H1 (cell line): ENCODE measurements at regions not wholly inside any gene's neighbourhood (a gene's known extent, or its start where the extent isn't known, plus 50 kb on each side); places are given as distances from the start of the nearest gene placed in this dataset.

Experiments
- CTCF ChIA-PET: fragments of 300-600 bp; sonication (Branson Sonifier 250); formaldehyde crosslinking; loops from one replicate; lab custom pipeline; 2021; ENCODE audit not compliant: partially characterized antibody; lab: Charles Lee
- POLR2A ChIA-PET: fragments of 300-600 bp; sonication (Branson Sonifier 250); formaldehyde crosslinking; loops from one replicate; lab custom pipeline; 2021; ENCODE audit warnings: inconsistent platforms; ENCODE audit not compliant: partially characterized antibody; lab: Charles Lee
- DNase-seq, 2 experiments: peaks; one replicate each; pipeline versions ENCODE4 v3.0.0 to v3.0.0-alpha.2; 2010 to 2022; ENCODE audit warnings: low spot score in 2 of 2, low read depth in 1 of 2, mixed read lengths in 1 of 2
- FAIRE-seq: peaks from 2 replicates; lab custom pipeline; 2011; peaks lifted over from hg19 to GRCh38; lab: Jason Lieb, UNC
- H2AFZ ChIP-seq: 2 replicates; pipeline ENCODE4 v1.8.1; 2012; ENCODE audit warnings: low read length, inconsistent platforms
- H2AK5ac ChIP-seq: 2 replicates; pipeline ENCODE4 v1.6.1; 2013; ENCODE audit warnings: low read depth, low read length
- H2BK120ac ChIP-seq: replicated peaks from 2 replicates; pipeline ENCODE3; 2013; ENCODE audit warnings: low read depth, low read length, inconsistent platforms
- H2BK12ac ChIP-seq: 2 replicates; pipeline ENCODE4 v1.6.1; 2013; ENCODE audit warnings: low read depth, low read length
- H2BK15ac ChIP-seq: 2 replicates; pipeline ENCODE4 v1.6.1; 2013; ENCODE audit warnings: low read length
- H2BK20ac ChIP-seq: 2 replicates; pipeline ENCODE4 v1.6.1; 2013; ENCODE audit warnings: low read length
- H2BK5ac ChIP-seq: 2 replicates; pipeline ENCODE4 v1.6.1; 2013; ENCODE audit warnings: low read depth, low read length
- H3K14ac ChIP-seq: 2 replicates; pipeline ENCODE4 v1.6.1; 2013; ENCODE audit warnings: inconsistent platforms; ENCODE audit not compliant: insufficient read length
- H3K18ac ChIP-seq: 2 replicates; pipeline ENCODE4 v1.6.1; 2013; ENCODE audit warnings: low read length; ENCODE audit errors: extremely low read depth
- H3K23ac ChIP-seq: 2 replicates; pipeline ENCODE4 v1.6.1; 2013; ENCODE audit warnings: inconsistent platforms; ENCODE audit not compliant: insufficient read length
- H3K23me2 ChIP-seq: 2 replicates; pipeline ENCODE4 v1.6.1; 2013; ENCODE audit warnings: low read depth, low read length
- H3K27ac ChIP-seq: 2 replicates; pipeline ENCODE4 v1.6.1; 2011; ENCODE audit warnings: low read depth, low read length, inconsistent platforms
- H3K27me3 ChIP-seq, 4 experiments: replicated peaks in 1 of 4; 1 replicate in 1 of 4; 2 replicates in 3 of 4; pipeline versions ENCODE4 v1.6.1 to v1.8.1; 2011 to 2013; ENCODE audit warnings: low read length in 3 of 4, mild to moderate bottlenecking in 3 of 4, inconsistent platforms in 2 of 4, mixed read lengths in 2 of 4, moderate library complexity in 1 of 4; ENCODE audit not compliant: control insufficient read depth in 3 of 4, insufficient read depth in 3 of 4; ENCODE audit errors: extremely low read depth in 1 of 4
- H3K36me3 ChIP-seq, 4 experiments: 2 replicates each; pipeline versions ENCODE4 v1.6.1 to v1.8.1; 2011 to 2013; ENCODE audit warnings: mild to moderate bottlenecking in 4 of 4, low read length in 3 of 4, moderate library complexity in 2 of 4, control low read depth in 1 of 4, inconsistent platforms in 1 of 4; ENCODE audit not compliant: insufficient read depth in 4 of 4, control insufficient read depth in 2 of 4
- H3K4ac ChIP-seq: replicated peaks from 2 replicates; pipeline ENCODE3; 2013; ENCODE audit warnings: low read length, low read depth, mixed read lengths, inconsistent platforms; ENCODE audit not compliant: insufficient read length
- H3K4me1 ChIP-seq, 4 experiments: replicated peaks in 1 of 4; 1 replicate in 1 of 4; 2 replicates in 3 of 4; pipeline versions ENCODE4 v1.6.1 to v1.8.1; 2011 to 2013; ENCODE audit warnings: low read length in 3 of 4, inconsistent platforms in 2 of 4, mixed read lengths in 1 of 4; ENCODE audit not compliant: insufficient read depth in 4 of 4, control insufficient read depth in 3 of 4
- H3K4me2 ChIP-seq, 2 experiments: 2 replicates each; pipeline versions ENCODE4 v1.6.1 to v1.8.1; 2011 to 2013; ENCODE audit warnings: low read depth in 2 of 2, low read length in 2 of 2, control low read depth in 1 of 2, inconsistent platforms in 1 of 2, mild to moderate bottlenecking in 1 of 2; ENCODE audit not compliant: insufficient read depth in 1 of 2
- H3K4me3 ChIP-seq, 4 experiments: fragments of 200-600, 300-600 bp in 1 of 4; sonication (generic), shearing (Covaris generic), sonication (Bioruptor Twin) in 1 of 4; 2 replicates each; pipeline versions ENCODE4 v1.5.1 to v1.8.1; 2011 to 2016; ENCODE audit warnings: low read length in 4 of 4, low read depth in 3 of 4, control low read depth in 2 of 4, inconsistent platforms in 2 of 4, mild to moderate bottlenecking in 2 of 4, mixed read lengths in 1 of 4, moderate library complexity in 1 of 4; ENCODE audit not compliant: insufficient read depth in 2 of 4; ENCODE audit errors: extremely low read depth in 1 of 4
- H3K56ac ChIP-seq: replicated peaks from 2 replicates; pipeline ENCODE3; 2013; ENCODE audit warnings: low read depth, mild to moderate bottlenecking, mixed read lengths, low read length, inconsistent platforms; ENCODE audit not compliant: insufficient read length
- H3K79me1 ChIP-seq: 2 replicates; pipeline ENCODE4 v1.6.1; 2013; ENCODE audit warnings: low read depth, low read length, control low read depth
- H3K79me2 ChIP-seq, 2 experiments: 2 replicates each; pipeline versions ENCODE4 v1.6.1 to v1.8.1; 2012 to 2013; ENCODE audit warnings: low read length in 2 of 2, mild to moderate bottlenecking in 2 of 2, inconsistent platforms in 1 of 2; ENCODE audit not compliant: insufficient read depth in 2 of 2, control insufficient read depth in 1 of 2
- H3K9ac ChIP-seq, 4 experiments: replicated peaks in 1 of 4; 1 replicate in 1 of 4; 2 replicates in 3 of 4; pipeline versions ENCODE4 v1.6.1 to v1.8.1; 2011 to 2013; ENCODE audit warnings: low read depth in 3 of 4, low read length in 3 of 4, control low read depth in 2 of 4, mild to moderate bottlenecking in 2 of 4, moderate library complexity in 2 of 4, inconsistent platforms in 1 of 4; ENCODE audit errors: extremely low read depth in 1 of 4
- H3K9me3 ChIP-seq, 2 experiments: 2 replicates each; pipeline versions ENCODE4 v1.6.1 to v1.8.1; 2012 to 2013; ENCODE audit warnings: mild to moderate bottlenecking in 2 of 2, moderate library complexity in 2 of 2, control low read depth in 1 of 2, inconsistent platforms in 1 of 2, low read depth in 1 of 2, low read length in 1 of 2, mixed read lengths in 1 of 2; ENCODE audit not compliant: insufficient read depth in 2 of 2
- H4K20me1 ChIP-seq, 2 experiments: replicated peaks in 1 of 2; 2 replicates each; pipeline versions ENCODE3 to v1.8.1; 2011 to 2013; ENCODE audit warnings: inconsistent platforms in 2 of 2, low read length in 2 of 2, mild to moderate bottlenecking in 1 of 2; ENCODE audit not compliant: insufficient read depth in 2 of 2, control insufficient read depth in 1 of 2
- H4K5ac ChIP-seq: 2 replicates; pipeline ENCODE4 v1.6.1; 2013; ENCODE audit warnings: low read length, low read depth, mixed read lengths, inconsistent platforms; ENCODE audit not compliant: insufficient read length
- H4K8ac ChIP-seq: 2 replicates; pipeline ENCODE4 v1.8.0; 2013; ENCODE audit warnings: mild to moderate bottlenecking, moderate library complexity, low read length, inconsistent platforms; ENCODE audit not compliant: insufficient read depth; ENCODE audit errors: extremely low read depth
- H4K91ac ChIP-seq: replicated peaks from 2 replicates; pipeline ENCODE3; 2013; ENCODE audit warnings: low read length, mixed read lengths, inconsistent platforms; ENCODE audit not compliant: insufficient read length
- CTBP2 ChIP-seq: IDR thresholded peaks from 2 replicates; pipeline ENCODE4 v1.7.0; 2011; ENCODE audit warnings: borderline replicate concordance, mild to moderate bottlenecking, moderate library complexity, mixed read lengths, low read length; ENCODE audit not compliant: insufficient read depth, insufficient read length
- FOSL1 ChIP-seq: IDR thresholded peaks from 2 replicates; pipeline ENCODE4 v1.6.1; 2011; ENCODE audit warnings: mild to moderate bottlenecking, low read depth, low read length, moderate library complexity; ENCODE audit not compliant: insufficient read depth
- GABPA ChIP-seq: IDR thresholded peaks from 2 replicates; pipeline ENCODE4 v1.6.1; 2011; ENCODE audit warnings: mild to moderate bottlenecking, low read length, moderate library complexity, borderline replicate concordance; ENCODE audit not compliant: insufficient read depth
- KDM1A ChIP-seq: fragments of 200-600, 300-600 bp; sonication (generic); IDR thresholded peaks from 2 replicates; pipeline ENCODE4 v1.7.1; 2016; ENCODE audit warnings: mild to moderate bottlenecking, low read length, borderline replicate concordance
- POLR2AphosphoS5 ChIP-seq: IDR thresholded peaks from 2 replicates; pipeline ENCODE4 v1.6.1; 2011; ENCODE audit warnings: low read depth, low read length
- SP1 ChIP-seq: IDR thresholded peaks from 2 replicates; pipeline ENCODE4 v1.6.1; 2011; ENCODE audit warnings: low read depth, low read length
- TBP ChIP-seq: IDR thresholded peaks from 2 replicates; pipeline ENCODE4 v1.6.1; 2011; ENCODE audit warnings: low read depth, low read length, improper control_type of control experiment
- WGBS, 2 experiments: shearing (Covaris generic) in 1 of 2; methylation state at CpG; one replicate each; pipeline versions ENCODE4 v1.1.6 to v1.1.7; 2013 to 2015; ENCODE audit warnings: low lambda C conversion rate in 2 of 2, mixed read lengths in 2 of 2, inconsistent platforms in 1 of 2, low coverage in 1 of 2, missing lambda C conversion rate in 1 of 2; ENCODE audit not compliant: insufficient replicate concordance in 2 of 2, insufficient coverage in 1 of 2, insufficient read length in 1 of 2; ENCODE audit errors: extremely low coverage in 1 of 2, missing lambda C conversion rate in 1 of 2; 5-methylcytosine and 5-hydroxymethylcytosine counted together
- TF ChIP-seq, protein P1 (sequence below): IDR thresholded peaks from 2 replicates; pipeline ENCODE4 v1.6.1; 2012; ENCODE audit warnings: inconsistent platforms
- TF ChIP-seq, protein P2 (sequence below), 3 experiments: IDR thresholded peaks; 1 replicate in 2 of 3; 2 replicates in 1 of 3; pipeline versions ENCODE4 v1.5.1 to v1.6.1; 2011; ENCODE audit warnings: low read length in 3 of 3, mild to moderate bottlenecking in 3 of 3, inconsistent platforms in 2 of 3, low read depth in 1 of 3, moderate library complexity in 1 of 3; ENCODE audit not compliant: insufficient read depth in 1 of 3; ENCODE audit errors: control extremely low read depth in 1 of 3
- TF ChIP-seq, protein P3 (sequence below): IDR thresholded peaks from 2 replicates; pipeline ENCODE4 v1.6.1; 2012; ENCODE audit warnings: inconsistent platforms

DNA sequence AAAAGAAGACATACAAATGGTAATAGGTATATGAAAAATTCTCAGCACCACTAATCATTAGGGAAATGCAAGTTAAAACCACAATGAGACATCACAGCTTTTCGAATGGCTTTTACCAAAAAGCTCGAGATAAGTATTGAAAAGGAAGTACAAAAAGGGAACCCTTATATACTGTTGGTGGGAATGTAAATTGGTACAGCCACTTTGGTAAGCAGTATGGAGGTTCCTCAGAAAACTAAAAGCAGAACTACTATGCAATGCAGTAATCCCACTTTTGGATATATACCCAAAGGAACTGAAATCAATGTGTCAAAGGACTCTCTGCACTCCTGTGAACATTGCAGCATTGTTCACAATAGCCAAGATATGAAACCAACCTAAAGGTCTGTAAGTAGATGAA is 107.5 kb upstream of the SPATS2L start:
- H3K79me2 ChIP-seq, result no peaks in the 10 kb centered on the region
- no peak overlapping the region for H3K56ac ChIP-seq
- no peak overlapping the region; the same call in 1 of the 2 replicates for H2BK15ac ChIP-seq
- peak overlapping the region; percentile 97; the same call in 1 of the 2 replicates for H2BK5ac ChIP-seq
- DNase-seq (no peak), FAIRE-seq (no peak)
- ChIA-PET POLR2A (interaction anchor here (1.0 to 1.2 kb wide), 3 partner anchors 31 to 144 kb away, joined by 3 to 4 read pairs (median 4); no protein-coding TSS in a partner anchor), CTCF (interaction anchor here (0.7 to 3.8 kb wide), 16 partner anchors 10 to 272 kb away, joined by 3 to 25 read pairs (median 5); partner anchors contain the start of gene SPATS2L)
- H4K8ac ChIP-seq, result no peak overlapping the region
- 0 out of 2 replicates have a peak overlapping the region, but pooled peaks have one; percentile 97 for H3K18ac ChIP-seq
- H3K79me1 ChIP-seq, result no peaks in the 10 kb centered on the region; the same call in 1 of the 2 replicates
- no peak overlapping the region for H3K4me3 ChIP-seq
- no peak overlapping the region for H3K4me2 ChIP-seq
- peak overlapping the region; percentile 97 for H4K91ac ChIP-seq
- H2AFZ ChIP-seq, result no peak overlapping the region
- WGBS, 2 experiments, result 91% methylated on average over 2 of the region's 2 CpGs; no CpG with 5 or more reads in 1 of the 2 experiments
- no peak overlapping the region for H3K4ac ChIP-seq
- H3K23me2 ChIP-seq, result peaks cover 2% of the 10 kb centered on the region; the same call in 1 of the 2 replicates
- peak overlapping the region; percentile 91 for H2BK20ac ChIP-seq
- H4K5ac ChIP-seq, result no peak overlapping the region
- no peak overlapping the region for H3K23ac ChIP-seq
- H3K9ac ChIP-seq, result no peak overlapping the region
- peak overlapping the region; percentile 56; the same call in 1 of the 2 replicates for H2BK12ac ChIP-seq
- H3K27me3 ChIP-seq, result no peaks in the 10 kb centered on the region
- no peaks in the 10 kb centered on the region for H3K9me3 ChIP-seq
- H3K14ac ChIP-seq, result no peak overlapping the region
- H3K4me1 ChIP-seq, result peaks cover 5 to 22% (median 10%) of the 10 kb centered on the region in 4 experiments
- H2BK120ac ChIP-seq, result peak overlapping the region; percentile 3
- no peak overlapping the region for H3K27ac ChIP-seq
- 0 out of 2 replicates have a peak overlapping the region, but pooled peaks have one; percentile 49 for H2AK5ac ChIP-seq
- H4K20me1 ChIP-seq, result no peaks in the 10 kb centered on the region
- no peaks in the 10 kb centered on the region for H3K36me3 ChIP-seq
- TF ChIP-seq FOSL1 (no peak), TBP (no peak), GABPA (no peak), POLR2AphosphoS5 (no peak), KDM1A (no peak), CTBP2 (no peak), SP1 (no peak)
- TF ChIP-seq, protein P1, sequence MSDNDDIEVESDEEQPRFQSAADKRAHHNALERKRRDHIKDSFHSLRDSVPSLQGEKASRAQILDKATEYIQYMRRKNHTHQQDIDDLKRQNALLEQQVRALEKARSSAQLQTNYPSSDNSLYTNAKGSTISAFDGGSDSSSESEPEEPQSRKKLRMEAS, result no peak
- TF ChIP-seq, protein P2, sequence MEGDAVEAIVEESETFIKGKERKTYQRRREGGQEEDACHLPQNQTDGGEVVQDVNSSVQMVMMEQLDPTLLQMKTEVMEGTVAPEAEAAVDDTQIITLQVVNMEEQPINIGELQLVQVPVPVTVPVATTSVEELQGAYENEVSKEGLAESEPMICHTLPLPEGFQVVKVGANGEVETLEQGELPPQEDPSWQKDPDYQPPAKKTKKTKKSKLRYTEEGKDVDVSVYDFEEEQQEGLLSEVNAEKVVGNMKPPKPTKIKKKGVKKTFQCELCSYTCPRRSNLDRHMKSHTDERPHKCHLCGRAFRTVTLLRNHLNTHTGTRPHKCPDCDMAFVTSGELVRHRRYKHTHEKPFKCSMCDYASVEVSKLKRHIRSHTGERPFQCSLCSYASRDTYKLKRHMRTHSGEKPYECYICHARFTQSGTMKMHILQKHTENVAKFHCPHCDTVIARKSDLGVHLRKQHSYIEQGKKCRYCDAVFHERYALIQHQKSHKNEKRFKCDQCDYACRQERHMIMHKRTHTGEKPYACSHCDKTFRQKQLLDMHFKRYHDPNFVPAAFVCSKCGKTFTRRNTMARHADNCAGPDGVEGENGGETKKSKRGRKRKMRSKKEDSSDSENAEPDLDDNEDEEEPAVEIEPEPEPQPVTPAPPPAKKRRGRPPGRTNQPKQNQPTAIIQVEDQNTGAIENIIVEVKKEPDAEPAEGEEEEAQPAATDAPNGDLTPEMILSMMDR (IDR thresholded peaks at IDR 0.05; ENCODE audit: control extremely low read depth in 1 of 3, insufficient read depth in 1 of 3, low read depth in 1 of 3, low read length in 3 of 3), result no peak
- TF ChIP-seq, protein P3, sequence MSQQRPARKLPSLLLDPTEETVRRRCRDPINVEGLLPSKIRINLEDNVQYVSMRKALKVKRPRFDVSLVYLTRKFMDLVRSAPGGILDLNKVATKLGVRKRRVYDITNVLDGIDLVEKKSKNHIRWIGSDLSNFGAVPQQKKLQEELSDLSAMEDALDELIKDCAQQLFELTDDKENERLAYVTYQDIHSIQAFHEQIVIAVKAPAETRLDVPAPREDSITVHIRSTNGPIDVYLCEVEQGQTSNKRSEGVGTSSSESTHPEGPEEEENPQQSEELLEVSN, result no peak
